ENCODE measurements at regions not wholly inside any gene's neighbourhood (a gene's known extent, or its start where the extent isn't known, plus 50 kb on each side); places are given as distances from the start of the nearest gene placed in this dataset.

GRCh38 chr20:6496874-6497273 lies 270.6 kb upstream of the BMP2 start:
- H3K4me3 Mint-ChIP-seq: no peak overlapping the region
- DNase-seq (ENCODE audit: low spot score): no peak
- intact Hi-C loops (cut with micrococcal nuclease): no loop called here
- peaks cover 4% of the 10 kb centered on the region for H3K9me3 Mint-ChIP-seq
- no peaks in the 10 kb centered on the region for H3K36me3 Mint-ChIP-seq (ENCODE audit: low read depth)
- no peaks in the 10 kb centered on the region for H3K27me3 Mint-ChIP-seq (ENCODE audit: insufficient read depth)
- no peak overlapping the region for H3K27ac Mint-ChIP-seq
- no peaks in the 10 kb centered on the region for H3K4me1 Mint-ChIP-seq (ENCODE audit: low read depth)

DNA sequence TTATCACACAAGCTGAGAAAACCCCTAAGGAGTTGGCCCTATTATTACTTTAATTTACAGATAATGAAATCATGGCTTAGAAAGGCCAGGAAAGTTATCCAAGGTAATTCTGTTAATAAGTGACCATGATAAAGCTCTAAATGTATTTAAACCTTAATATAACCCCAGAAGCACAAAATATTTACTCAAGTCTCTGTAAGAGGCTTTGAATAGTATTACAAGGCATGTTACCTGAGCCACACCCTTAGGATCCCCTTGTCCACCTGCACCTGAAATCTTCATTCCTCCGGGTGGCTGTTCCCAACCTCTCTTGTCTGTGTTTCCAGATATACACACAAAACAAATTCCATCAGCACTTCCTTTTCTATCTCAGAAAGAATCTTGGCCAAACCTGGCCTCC lies 271.6 kb upstream of the BMP2 start:
- H3K27ac Mint-ChIP-seq: no peak overlapping the region
- H3K4me1 Mint-ChIP-seq (ENCODE audit: low read depth): no peaks in the 10 kb centered on the region
- H3K27me3 Mint-ChIP-seq (ENCODE audit: insufficient read depth): no peaks in the 10 kb centered on the region
- H3K9me3 Mint-ChIP-seq: peaks cover 4% of the 10 kb centered on the region
- no peak for DNase-seq (ENCODE audit: low spot score)
- no peaks in the 10 kb centered on the region for H3K36me3 Mint-ChIP-seq (ENCODE audit: low read depth)
- intact Hi-C loops (cut with micrococcal nuclease): no loop called here
- H3K4me3 Mint-ChIP-seq: no peak overlapping the region

DNA sequence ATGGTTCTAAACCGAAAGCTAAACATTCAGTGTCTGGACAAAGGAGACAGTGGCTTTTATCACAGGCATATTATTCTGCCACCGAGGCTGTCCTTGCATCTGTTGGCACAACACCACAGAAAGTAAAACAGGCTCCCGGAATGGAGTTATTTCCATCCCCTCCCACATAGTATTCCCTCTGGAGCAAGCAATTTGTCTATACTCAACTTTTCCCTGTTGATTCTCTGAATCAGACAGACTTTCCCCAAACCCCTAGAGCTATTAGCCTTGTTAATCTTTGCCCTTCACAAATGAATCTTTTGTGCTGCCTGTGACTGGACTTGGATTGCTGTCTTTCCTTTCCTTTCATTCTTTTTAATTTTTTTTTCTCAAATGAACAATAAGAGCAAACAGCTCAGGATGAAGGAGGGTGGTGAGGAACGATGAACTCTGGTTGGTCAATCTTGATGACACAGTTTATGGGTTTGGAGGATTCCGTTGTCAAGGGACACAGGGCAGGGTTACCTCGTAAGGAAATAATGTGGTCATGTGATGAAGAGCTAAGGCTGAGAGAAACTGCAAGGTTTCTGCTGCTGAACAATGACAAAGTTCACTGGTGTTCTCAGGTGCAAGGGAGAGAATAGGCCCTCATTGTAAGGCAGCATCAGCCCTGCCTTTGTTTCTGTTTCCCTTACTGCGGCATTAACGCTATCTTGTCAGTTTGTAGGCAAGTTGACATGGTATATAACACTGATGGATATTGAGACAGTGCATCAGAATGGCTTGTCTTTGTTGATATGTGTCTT lies 275.0 kb upstream of the BMP2 start:
- no peaks in the 10 kb centered on the region for H3K4me1 Mint-ChIP-seq (ENCODE audit: low read depth)
- no peaks in the 10 kb centered on the region for H3K36me3 Mint-ChIP-seq (ENCODE audit: low read depth)
- no peak overlapping the region for H3K27ac Mint-ChIP-seq
- H3K27me3 Mint-ChIP-seq (ENCODE audit: insufficient read depth): no peaks in the 10 kb centered on the region
- H3K9me3 Mint-ChIP-seq: no peaks in the 10 kb centered on the region
- no peak overlapping the region for H3K4me3 Mint-ChIP-seq
- intact Hi-C loops (cut with micrococcal nuclease): no loop called here
- DNase-seq (ENCODE audit: low spot score): no peak

DNA sequence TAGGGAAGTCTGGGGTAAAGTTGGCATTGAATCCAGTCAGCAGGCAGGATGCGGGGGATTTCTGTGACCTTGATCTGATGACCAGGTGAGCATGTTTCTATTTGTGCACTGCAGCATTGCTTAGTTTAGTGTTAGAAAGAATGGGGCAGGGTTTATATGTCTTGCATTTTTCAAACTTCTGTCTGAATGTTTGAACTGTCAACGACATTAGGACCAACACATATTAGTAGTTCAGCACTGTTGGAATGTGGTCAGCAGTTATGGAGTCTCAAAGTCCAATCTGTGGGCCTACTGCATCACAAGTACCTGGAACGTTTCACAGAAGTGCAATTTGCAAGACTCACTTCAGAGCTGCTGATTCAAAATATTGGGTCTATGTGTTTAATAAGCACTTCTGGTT lies 276.6 kb upstream of the BMP2 start:
- intact Hi-C loops (cut with micrococcal nuclease): no loop called here
- Mint-ChIP-seq H3K36me3 (ENCODE audit: low read depth) (no peaks in the 10 kb centered on the region), H3K4me1 (ENCODE audit: low read depth) (no peaks in the 10 kb centered on the region), H3K9me3 (no peaks in the 10 kb centered on the region), H3K27ac (no peak overlapping the region), H3K4me3 (no peak overlapping the region), H3K27me3 (ENCODE audit: insufficient read depth) (no peaks in the 10 kb centered on the region)
- no peak for DNase-seq (ENCODE audit: low spot score)

GRCh38 chr20:6489361-6490171 lies 277.9 kb upstream of the BMP2 start:
- intact Hi-C loops (cut with micrococcal nuclease): no loop called here
- no peak overlapping the region for H3K4me3 Mint-ChIP-seq
- H3K36me3 Mint-ChIP-seq (ENCODE audit: low read depth): no peaks in the 10 kb centered on the region
- H3K27me3 Mint-ChIP-seq (ENCODE audit: insufficient read depth): no peaks in the 10 kb centered on the region
- no peaks in the 10 kb centered on the region for H3K9me3 Mint-ChIP-seq
- no peak overlapping the region for H3K27ac Mint-ChIP-seq
- DNase-seq (ENCODE audit: low spot score): no peak
- H3K4me1 Mint-ChIP-seq (ENCODE audit: low read depth): no peaks in the 10 kb centered on the region

GRCh38 chr20:6485351-6485750 lies 282.1 kb upstream of the BMP2 start:
- intact Hi-C loops (cut with micrococcal nuclease): no loop called here
- no peaks in the 10 kb centered on the region for H3K36me3 Mint-ChIP-seq (ENCODE audit: low read depth)
- no peak for DNase-seq (ENCODE audit: low spot score)

DNA sequence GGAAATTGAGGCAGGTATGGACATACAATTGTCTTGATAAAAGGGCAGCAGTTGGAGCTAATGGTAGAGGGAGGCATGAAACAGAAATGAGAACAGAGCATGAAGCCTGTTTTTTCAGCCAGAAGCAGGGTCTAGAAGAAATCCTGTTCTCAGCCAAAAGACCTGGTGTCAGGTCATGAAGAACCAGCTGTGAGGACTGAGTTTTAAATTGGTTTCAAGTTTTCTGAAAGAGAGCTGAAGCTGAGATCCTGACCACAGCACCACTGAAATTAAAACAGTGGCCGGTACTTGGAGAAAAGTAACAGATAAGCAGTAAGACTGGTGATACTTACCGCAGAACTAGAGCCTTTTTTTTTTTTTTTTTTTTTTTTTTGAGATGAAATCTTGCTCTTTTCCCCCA lies 283.8 kb upstream of the BMP2 start:
- no peaks in the 10 kb centered on the region for H3K4me1 Mint-ChIP-seq (ENCODE audit: low read depth)
- no peaks in the 10 kb centered on the region for H3K9me3 Mint-ChIP-seq
- intact Hi-C loops (cut with micrococcal nuclease): no loop called here
- no peak overlapping the region for H3K4me3 Mint-ChIP-seq
- no peak for DNase-seq (ENCODE audit: low spot score)
- no peak overlapping the region for H3K27ac Mint-ChIP-seq
- no peaks in the 10 kb centered on the region for H3K27me3 Mint-ChIP-seq (ENCODE audit: insufficient read depth)
- no peaks in the 10 kb centered on the region for H3K36me3 Mint-ChIP-seq (ENCODE audit: low read depth)

More at GRCh38 chr20:6485351-6485750, 282.1 kb upstream of the BMP2 start:
- Mint-ChIP-seq H3K27me3 (ENCODE audit: insufficient read depth) (no peaks in the 10 kb centered on the region), H3K9me3 (no peaks in the 10 kb centered on the region), H3K27ac (no peak overlapping the region), H3K4me3 (no peak overlapping the region), H3K4me1 (ENCODE audit: low read depth) (no peaks in the 10 kb centered on the region)

DNA sequence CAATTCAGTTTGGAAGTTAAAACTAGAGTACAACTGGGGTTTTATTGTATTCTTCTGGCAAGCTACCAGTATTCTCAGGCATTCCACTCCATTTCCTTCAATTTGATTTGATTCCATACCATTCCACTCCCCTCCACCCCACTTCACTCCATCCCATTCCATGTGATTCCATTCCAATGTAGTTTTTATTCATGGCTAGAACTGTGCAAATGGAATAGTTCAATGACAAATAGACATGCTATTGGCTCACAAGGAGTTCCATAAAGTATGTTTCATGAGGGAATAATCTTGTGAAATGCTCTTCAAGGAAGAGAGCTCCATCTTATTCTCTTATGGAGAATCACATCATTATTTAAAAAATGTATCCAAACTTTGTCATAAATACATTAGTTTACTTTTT lies 285.0 kb upstream of the BMP2 start:
- Mint-ChIP-seq H3K4me1 (ENCODE audit: low read depth) (no peaks in the 10 kb centered on the region), H3K4me3 (no peak overlapping the region), H3K27ac (no peak overlapping the region), H3K36me3 (ENCODE audit: low read depth) (no peaks in the 10 kb centered on the region), H3K9me3 (no peaks in the 10 kb centered on the region), H3K27me3 (ENCODE audit: insufficient read depth) (no peaks in the 10 kb centered on the region)
- intact Hi-C loops (cut with micrococcal nuclease): no loop called here
- no peak for DNase-seq (ENCODE audit: low spot score)

DNA sequence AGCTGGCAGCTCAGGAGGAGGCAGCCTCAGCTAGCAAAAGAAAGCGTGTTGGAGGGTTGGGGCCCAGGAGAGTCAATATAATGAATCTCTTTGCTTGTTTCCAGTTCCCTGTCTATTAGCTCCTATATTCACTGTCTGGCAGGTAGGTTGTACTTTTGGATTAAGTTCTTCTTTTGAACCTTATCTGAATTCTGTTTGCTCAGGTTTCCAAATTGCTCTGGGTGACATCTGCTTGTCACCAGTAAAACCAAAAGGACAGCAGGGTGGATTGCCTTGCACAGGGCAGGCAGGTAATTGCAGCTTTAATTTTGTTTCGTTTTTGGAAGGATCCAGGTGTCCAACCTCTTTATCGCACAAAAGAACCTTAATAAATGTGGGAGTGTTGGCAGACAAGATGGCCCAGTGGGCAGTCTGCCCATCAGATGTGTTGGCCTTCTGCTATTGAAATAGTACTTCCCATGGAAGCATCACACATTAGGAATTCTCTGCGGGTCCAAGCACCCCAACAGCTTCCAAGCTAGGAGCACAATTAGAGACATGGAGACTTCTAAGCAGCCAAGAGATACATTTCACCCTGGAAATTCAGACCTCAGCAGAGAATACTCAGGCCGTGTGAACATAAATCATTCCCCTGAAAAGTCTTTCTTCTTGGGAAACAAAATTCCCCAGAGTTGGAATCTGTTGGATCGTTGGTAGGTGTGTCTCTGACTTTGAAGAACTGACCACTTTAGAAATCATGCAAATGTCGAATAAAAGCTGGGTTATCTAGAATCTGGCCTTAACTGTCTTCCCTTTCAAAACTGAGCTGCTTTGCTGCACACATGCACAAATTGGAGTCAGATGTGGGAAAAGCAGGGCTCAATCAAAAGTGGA lies 286.9 kb upstream of the BMP2 start:
- intact Hi-C loops (cut with micrococcal nuclease): no loop called here
- Mint-ChIP-seq H3K27me3 (ENCODE audit: insufficient read depth) (no peaks in the 10 kb centered on the region), H3K9me3 (no peaks in the 10 kb centered on the region), H3K27ac (no peak overlapping the region), H3K4me3 (no peak overlapping the region), H3K4me1 (ENCODE audit: low read depth) (no peaks in the 10 kb centered on the region), H3K36me3 (ENCODE audit: low read depth) (no peaks in the 10 kb centered on the region)
- DNase-seq (ENCODE audit: low spot score): no peak

DNA sequence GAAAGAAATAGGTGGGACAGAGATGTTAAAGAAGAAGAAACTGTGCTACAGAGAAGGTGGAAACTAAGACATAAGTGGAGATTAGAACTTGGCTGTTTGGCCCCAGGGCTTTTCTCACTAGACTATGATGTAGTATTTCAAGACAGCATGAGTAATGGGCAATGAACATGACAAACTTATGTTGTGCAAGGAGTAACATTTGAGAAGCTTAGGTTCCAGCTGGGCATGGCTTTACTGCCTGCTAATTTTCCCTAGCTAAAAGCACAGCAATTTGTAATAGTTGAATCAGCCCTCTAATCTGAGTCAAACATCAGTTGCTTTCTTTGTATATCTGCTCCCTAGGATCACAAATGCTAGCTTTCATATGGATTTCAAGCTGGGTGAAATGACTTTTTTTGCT lies 294.3 kb upstream of the BMP2 start:
- no peak for DNase-seq (ENCODE audit: low spot score)
- no peaks in the 10 kb centered on the region for H3K9me3 Mint-ChIP-seq
- no peak overlapping the region for H3K27ac Mint-ChIP-seq
- intact Hi-C loops (cut with micrococcal nuclease): loop anchor here (5.0 kb wide), 1 partner anchor 1809 kb away; no protein-coding TSS in a partner anchor
- H3K27me3 Mint-ChIP-seq (ENCODE audit: insufficient read depth): no peaks in the 10 kb centered on the region
- no peak overlapping the region for H3K4me3 Mint-ChIP-seq
- H3K4me1 Mint-ChIP-seq (ENCODE audit: low read depth): no peaks in the 10 kb centered on the region
- no peaks in the 10 kb centered on the region for H3K36me3 Mint-ChIP-seq (ENCODE audit: low read depth)

GRCh38 chr20:6471871-6472270 lies 295.6 kb upstream of the BMP2 start:
- no peak overlapping the region for H3K27ac Mint-ChIP-seq
- no peaks in the 10 kb centered on the region for H3K9me3 Mint-ChIP-seq
- intact Hi-C loops (cut with micrococcal nuclease): loop anchor here (5.0 kb wide), 1 partner anchor 1810 kb away; no protein-coding TSS in a partner anchor
- H3K4me1 Mint-ChIP-seq (ENCODE audit: low read depth): no peaks in the 10 kb centered on the region
- no peaks in the 10 kb centered on the region for H3K36me3 Mint-ChIP-seq (ENCODE audit: low read depth)
- no peaks in the 10 kb centered on the region for H3K27me3 Mint-ChIP-seq (ENCODE audit: insufficient read depth)
- no peak for DNase-seq (ENCODE audit: low spot score)
- no peak overlapping the region for H3K4me3 Mint-ChIP-seq

- no peak overlapping the region for H3K4me3 Mint-ChIP-seq
- no peaks in the 10 kb centered on the region for H3K27me3 Mint-ChIP-seq (ENCODE audit: insufficient read depth)
- DNase-seq (ENCODE audit: low spot score): no peak
- H3K9me3 Mint-ChIP-seq: no peaks in the 10 kb centered on the region
- H3K36me3 Mint-ChIP-seq (ENCODE audit: low read depth): no peaks in the 10 kb centered on the region
- intact Hi-C loops (cut with micrococcal nuclease): loop anchor here (5.0 kb wide), 1 partner anchor 1811 kb away; no protein-coding TSS in a partner anchor
- H3K27ac Mint-ChIP-seq: no peak overlapping the region
- no peaks in the 10 kb centered on the region for H3K4me1 Mint-ChIP-seq (ENCODE audit: low read depth)
Observed at GRCh38 chr20:6471110-6471647, 296.3 kb upstream of the BMP2 start.

Measured in activated T-helper 1 cell treated with anti-CD3 and anti-CD28 coated beads, Interleukin-12 subunit alpha, Interleukin-12 subunit beta, Interleukin-2, Interleukin-4 antibody, amounts not matched to agents 30 ng/mL and 10 ng/mL and 1 ng/mL, durations not matched to agents 14 hours and 24 hours and 36 hours (primary cell).